OCI-LY1 (cell line): ENCODE measurements at regions not wholly inside any gene's neighbourhood (a gene's known extent, or its start where the extent isn't known, plus 50 kb on each side); places are given as distances from the start of the nearest gene placed in this dataset.

Experiments used
- CTCF ChIP-seq: fragments of 200-600 bp; sonication (generic), shearing (Covaris generic); IDR thresholded peaks from 2 replicates; pipeline ENCODE4 v1.5.1; 2017; ENCODE audit warnings: mild to moderate bottlenecking, antibody characterized with exemption, low read length, moderate library complexity, mixed read lengths
- EZH2 ChIP-seq: fragments of 200-600 bp; sonication (generic), shearing (Covaris generic); IDR thresholded peaks from 2 replicates; pipeline ENCODE4 v1.8.0; 2017; ENCODE audit warnings: borderline replicate concordance, mixed run types, mild to moderate bottlenecking, antibody characterized with exemption, low read length, moderate library complexity, mixed read lengths

DNA sequence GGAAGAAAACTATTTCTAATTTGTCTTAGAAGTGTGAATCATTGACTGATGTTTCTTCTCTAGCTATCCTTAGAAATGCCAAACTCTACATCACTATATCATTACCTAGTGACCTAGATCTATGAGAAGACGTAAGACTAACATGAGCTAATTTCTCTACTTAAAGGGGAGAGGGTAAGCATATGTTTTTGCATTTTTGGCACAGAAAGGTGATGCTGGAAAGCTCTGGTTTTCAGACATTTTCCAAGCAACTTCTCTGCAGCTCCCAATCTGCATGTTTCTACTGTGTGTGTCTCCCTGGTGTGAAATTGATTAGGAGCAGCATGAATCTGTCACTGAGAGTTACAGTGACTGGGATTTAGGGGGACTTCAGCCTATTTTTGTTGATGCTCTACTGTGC is 235.2 kb upstream of the LINC00305 start:
- TF ChIP-seq CTCF (no peak), EZH2 (no peak)
